MM.1S (cell line): ENCODE measurements at regions not wholly inside any gene's neighbourhood (a gene's known extent, or its start where the extent isn't known, plus 50 kb on each side); places are given as distances from the start of the nearest gene placed in this dataset.

Experiments
- EZH2 ChIP-seq: fragments of 300-600 bp; sonication (generic); optimal IDR thresholded peaks from 2 replicates; pipeline ENCODE3; 2017; ENCODE audit warnings: low read depth, mild to moderate bottlenecking, antibody characterized with exemption, low read length, mixed read lengths
- EZH2phosphoT487 ChIP-seq: fragments of 300-600 bp; sonication (generic); IDR thresholded peaks from 2 replicates; pipeline ENCODE4 v1.6.1; 2018; ENCODE audit warnings: antibody characterized with exemption, low read length
- TF ChIP-seq, protein P1 (sequence below): fragments of 300-600 bp; sonication (generic); IDR thresholded peaks from 2 replicates; pipeline ENCODE4 v1.5.1; 2016; ENCODE audit warnings: antibody characterized with exemption, low read length, mixed read lengths

DNA sequence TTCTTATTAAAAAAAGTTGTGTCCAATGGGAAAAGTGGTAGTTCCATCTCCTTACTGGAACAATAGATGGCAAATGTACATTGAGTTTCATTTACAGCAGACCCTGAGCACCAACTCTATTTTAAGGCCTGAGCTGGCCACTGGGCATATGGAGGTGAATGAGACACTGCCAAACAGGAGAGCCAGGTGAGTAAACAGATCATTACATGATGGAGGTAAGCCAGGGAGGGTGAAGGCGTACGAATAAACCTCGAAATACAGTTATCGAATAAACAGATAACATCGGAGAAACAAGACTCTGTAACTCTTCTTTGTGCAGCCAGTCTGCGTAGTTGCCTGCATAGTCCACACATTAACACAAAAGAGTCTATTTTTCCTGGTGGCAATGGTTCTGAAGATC is 446.4 kb upstream of the KLF4 start:
- TF ChIP-seq, protein P1, sequence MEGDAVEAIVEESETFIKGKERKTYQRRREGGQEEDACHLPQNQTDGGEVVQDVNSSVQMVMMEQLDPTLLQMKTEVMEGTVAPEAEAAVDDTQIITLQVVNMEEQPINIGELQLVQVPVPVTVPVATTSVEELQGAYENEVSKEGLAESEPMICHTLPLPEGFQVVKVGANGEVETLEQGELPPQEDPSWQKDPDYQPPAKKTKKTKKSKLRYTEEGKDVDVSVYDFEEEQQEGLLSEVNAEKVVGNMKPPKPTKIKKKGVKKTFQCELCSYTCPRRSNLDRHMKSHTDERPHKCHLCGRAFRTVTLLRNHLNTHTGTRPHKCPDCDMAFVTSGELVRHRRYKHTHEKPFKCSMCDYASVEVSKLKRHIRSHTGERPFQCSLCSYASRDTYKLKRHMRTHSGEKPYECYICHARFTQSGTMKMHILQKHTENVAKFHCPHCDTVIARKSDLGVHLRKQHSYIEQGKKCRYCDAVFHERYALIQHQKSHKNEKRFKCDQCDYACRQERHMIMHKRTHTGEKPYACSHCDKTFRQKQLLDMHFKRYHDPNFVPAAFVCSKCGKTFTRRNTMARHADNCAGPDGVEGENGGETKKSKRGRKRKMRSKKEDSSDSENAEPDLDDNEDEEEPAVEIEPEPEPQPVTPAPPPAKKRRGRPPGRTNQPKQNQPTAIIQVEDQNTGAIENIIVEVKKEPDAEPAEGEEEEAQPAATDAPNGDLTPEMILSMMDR = no peak
- no peak for TF ChIP-seq EZH2phosphoT487
- no peak for TF ChIP-seq EZH2
